Kidney (tissue), 13 donors: ENCODE measurements at regions not wholly inside any gene's neighbourhood (a gene's known extent, or its start where the extent isn't known, plus 50 kb on each side); places are given as distances from the start of the nearest gene placed in this dataset.

ENCODE experiments used
- DNase-seq, 5 donors: peaks; one replicate each; pipeline ENCODE4 v3.0.0-alpha.2; 2013 to 2020
- FAIRE-seq: peaks from 2 replicates; lab custom pipeline; 2012; peaks lifted over from hg19 to GRCh38; lab: Jason Lieb, UNC
- H3K27ac ChIP-seq, 2 donors: one replicate each; pipeline ENCODE4 v1.7.0; 2013; ENCODE audit warnings: low read depth in 2 of 2, low read length in 2 of 2, inconsistent platforms in 1 of 2
- H3K27me3 ChIP-seq: one replicate; pipeline ENCODE4 v1.7.1; 2013; ENCODE audit warnings: low read length, inconsistent platforms; ENCODE audit not compliant: control insufficient read depth, insufficient read depth
- H3K36me3 ChIP-seq, 3 donors: one replicate each; pipeline versions ENCODE4 v1.7.0 to v1.7.1; 2013; ENCODE audit warnings: low read length in 3 of 3, control low read depth in 1 of 3, inconsistent platforms in 1 of 3; ENCODE audit not compliant: insufficient read depth in 3 of 3, control insufficient read depth in 2 of 3
- H3K4me1 ChIP-seq, 3 donors: one replicate each; pipeline versions ENCODE4 v1.7.0 to v1.7.1; 2013; ENCODE audit warnings: low read length in 3 of 3, inconsistent platforms in 1 of 3, low read depth in 1 of 3; ENCODE audit not compliant: control insufficient read depth in 2 of 3, insufficient read depth in 2 of 3
- H3K4me3 ChIP-seq, 3 donors: one replicate each; pipeline versions ENCODE4 v1.7.0 to v1.8.1; 2013; ENCODE audit warnings: low read length in 3 of 3, control low read depth in 1 of 3, inconsistent platforms in 1 of 3
- H3K9ac ChIP-seq, 3 donors: one replicate each; pipeline versions ENCODE4 v1.7.0 to v1.7.1; 2013; ENCODE audit warnings: low read length in 3 of 3, control low read depth in 1 of 3, inconsistent platforms in 1 of 3
- H3K9me3 ChIP-seq, 3 donors: one replicate each; pipeline versions ENCODE4 v1.7.0 to v1.7.1; 2013; ENCODE audit warnings: low read length in 3 of 3, control low read depth in 1 of 3, inconsistent platforms in 1 of 3; ENCODE audit not compliant: control insufficient read depth in 2 of 3, insufficient read depth in 1 of 3
- CTCF ChIP-seq: IDR thresholded peaks from 3 replicates; pipeline ENCODE4 v1.5.1; 2012; ENCODE audit warnings: mild to moderate bottlenecking, moderate library complexity, borderline replicate concordance; ENCODE audit not compliant: insufficient read depth; ENCODE audit errors: extremely low read depth
- intact Hi-C: fragments of 100-400 bp; cut with DNase I; formaldehyde crosslinking; loops from one replicate; pipeline ENCODE4 v1.11.1; 2022
- donor health status: control.
- donor health status: control.
- donor health status: control.
- donor health status: control.
- donor health status: control.
- donor health status: DM: yes; HTN: yes; CAD: no.
- donor health status: Normal renal cell carcinoma (clear cell type).

GRCh38 chr13:89970353-89970709 lies 1377.2 kb upstream of the MIR17HG start:
- TF ChIP-seq CTCF, result no peak
- Histone ChIP-seq H3K9me3 (no peaks in the 10 kb centered on the region), H3K4me3 (no peak overlapping the region), H3K27ac (no peak overlapping the region), H3K4me1 (no peaks in the 10 kb centered on the region), H3K27me3 (no peaks in the 10 kb centered on the region), H3K36me3 (no peaks in the 10 kb centered on the region), H3K9ac (no peak overlapping the region)
- intact Hi-C loops, result no loop called here
- DNase-seq (no peak), FAIRE-seq (no peak)

- H3K27ac ChIP-seq, result no peak overlapping the region
- DNase-seq (no peak), FAIRE-seq (no peak)
- intact Hi-C loops, result no loop called here
- no peaks in the 10 kb centered on the region for H3K36me3 ChIP-seq
- no peaks in the 10 kb centered on the region for H3K4me1 ChIP-seq
- H3K9me3 ChIP-seq, result no peaks in the 10 kb centered on the region
- H3K4me3 ChIP-seq, result no peak overlapping the region
- no peaks in the 10 kb centered on the region for H3K27me3 ChIP-seq
- TF ChIP-seq CTCF, result no peak
- no peak overlapping the region for H3K9ac ChIP-seq
These were observed 1370.3 kb upstream of the MIR17HG start for GRCh38 chr13:89977203-89977602.

GRCh38 chr13:89980896-89981295 lies 1366.6 kb upstream of the MIR17HG start:
- no peaks in the 10 kb centered on the region for H3K36me3 ChIP-seq
- H3K27ac ChIP-seq, result no peak overlapping the region
- intact Hi-C loops, result no loop called here
- no peaks in the 10 kb centered on the region for H3K4me1 ChIP-seq
- H3K27me3 ChIP-seq, result no peaks in the 10 kb centered on the region
- DNase-seq (no peak), FAIRE-seq (no peak)
- no peak overlapping the region for H3K4me3 ChIP-seq
- no peak for TF ChIP-seq CTCF
- H3K9ac ChIP-seq, result no peak overlapping the region
- no peaks in the 10 kb centered on the region for H3K9me3 ChIP-seq

GRCh38 chr13:89982407-89983095 lies 1364.9 kb upstream of the MIR17HG start:
- Histone ChIP-seq H3K4me3 (no peak overlapping the region), H3K9me3 (no peaks in the 10 kb centered on the region), H3K36me3 (no peaks in the 10 kb centered on the region), H3K9ac (no peak overlapping the region), H3K27me3 (no peaks in the 10 kb centered on the region), H3K27ac (no peak overlapping the region), H3K4me1 (no peaks in the 10 kb centered on the region)
- intact Hi-C loops, result no loop called here
- FAIRE-seq (no peak), DNase-seq (peak in 1 of 5 donors; percentile 6)
- TF ChIP-seq CTCF, result no peak
